ENCODE measurements at regions not wholly inside any gene's neighbourhood (a gene's known extent, or its start where the extent isn't known, plus 50 kb on each side); places are given as distances from the start of the nearest gene placed in this dataset.

DNA sequence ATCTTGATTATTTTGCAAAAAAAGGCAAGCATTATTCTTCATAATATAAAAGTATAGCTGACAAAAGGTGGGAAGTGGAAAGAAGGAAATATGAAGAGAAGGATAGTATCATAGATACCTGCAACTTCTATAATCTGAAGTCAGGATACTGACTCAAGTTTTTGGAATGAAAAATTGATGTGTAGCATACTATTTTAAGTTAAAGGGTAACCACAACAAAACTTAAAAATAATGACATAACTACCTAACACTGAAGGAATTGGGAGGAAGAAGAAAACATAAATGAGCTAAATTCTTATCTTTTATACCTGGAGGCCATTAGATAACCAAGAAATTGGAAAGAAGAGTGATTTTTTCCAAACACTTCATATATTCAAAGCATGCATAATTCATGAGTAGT is 51.8 kb upstream of the TLE1 start:
- DNase-seq (ENCODE audit: low read depth in 2 of 2): no peak

DNA sequence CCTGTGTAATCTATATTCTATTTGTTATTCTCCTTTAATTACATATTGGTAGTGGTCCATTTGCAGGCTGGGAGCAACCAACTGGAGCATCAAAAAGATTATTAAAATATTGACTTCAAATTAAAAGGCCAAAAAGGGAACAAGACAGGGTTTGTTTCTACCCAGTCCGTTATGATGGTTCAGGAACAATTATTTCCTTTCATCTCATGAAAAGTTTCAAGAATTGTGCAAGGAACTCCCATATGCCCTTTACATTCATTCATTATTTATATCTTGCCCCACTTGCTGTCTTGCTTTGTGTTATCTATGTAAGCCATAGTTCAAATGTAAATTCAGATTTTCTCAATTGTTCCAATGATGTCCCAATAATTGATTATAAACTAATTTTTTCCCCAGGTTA is 58.7 kb upstream of the TLE1 start:
- DNase-seq (ENCODE audit: low read depth in 2 of 2): no peak

DNA sequence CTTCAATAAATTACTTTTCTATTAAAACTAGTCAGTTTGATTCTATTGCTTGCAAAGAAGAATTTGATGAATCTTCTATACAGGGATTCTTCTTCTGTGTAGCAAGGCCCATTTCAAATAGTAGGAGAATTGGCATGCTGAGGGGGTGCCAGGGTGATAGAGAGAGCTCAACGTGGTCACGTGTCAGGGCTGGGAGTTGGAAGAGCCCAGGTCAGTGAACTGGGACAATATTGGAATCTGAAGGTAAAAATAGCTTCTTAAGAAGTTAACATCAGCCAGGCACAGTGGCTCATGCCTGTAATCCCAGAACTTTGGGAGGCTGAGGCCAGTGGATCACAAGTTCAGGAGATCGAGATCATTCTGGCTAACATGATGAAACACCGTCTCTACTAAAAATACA is 64.1 kb upstream of the TLE1 start:
- no peak for DNase-seq (ENCODE audit: low read depth in 2 of 2)

DNA sequence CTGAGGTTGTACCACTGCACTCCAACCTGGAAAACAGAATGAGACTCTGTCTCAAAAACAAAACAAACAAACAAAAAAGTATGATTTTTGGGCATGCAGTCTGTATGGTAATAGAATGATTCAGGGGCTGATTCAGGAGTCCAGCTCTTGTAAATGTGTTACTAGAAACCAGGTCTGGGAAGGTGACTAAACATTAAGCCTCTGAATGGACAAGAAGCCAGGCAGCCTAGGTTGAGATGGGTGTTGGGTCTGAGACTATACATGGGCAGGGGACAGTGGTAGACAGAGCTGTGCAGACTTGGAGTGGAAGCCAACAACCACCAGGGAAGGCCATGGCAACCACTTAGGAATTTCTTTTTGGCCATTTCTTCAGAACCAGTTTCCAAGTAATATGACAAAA is 64.9 kb upstream of the TLE1 start:
- no peak for DNase-seq (ENCODE audit: low read depth in 2 of 2)

DNA sequence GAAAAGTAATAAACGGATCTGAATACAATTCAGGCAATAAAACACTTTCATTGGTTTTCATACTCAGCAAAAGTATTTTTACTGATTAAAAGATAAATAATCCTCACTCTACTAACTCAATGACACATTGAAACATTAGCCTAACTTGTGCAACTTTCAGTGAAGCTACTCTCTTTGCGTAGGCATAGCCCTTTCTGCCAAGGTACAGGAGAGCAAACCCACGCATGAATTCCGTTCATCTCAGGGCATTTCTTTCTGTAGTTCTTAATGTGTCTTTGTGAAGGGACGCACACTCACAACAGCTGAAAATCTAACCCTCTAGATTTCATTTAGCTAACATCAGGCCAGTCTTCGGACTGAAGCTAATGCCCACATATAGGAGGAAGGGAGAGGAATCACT is 66.4 kb upstream of the TLE1 start:
- no peak for DNase-seq (ENCODE audit: low read depth in 2 of 2)

DNA sequence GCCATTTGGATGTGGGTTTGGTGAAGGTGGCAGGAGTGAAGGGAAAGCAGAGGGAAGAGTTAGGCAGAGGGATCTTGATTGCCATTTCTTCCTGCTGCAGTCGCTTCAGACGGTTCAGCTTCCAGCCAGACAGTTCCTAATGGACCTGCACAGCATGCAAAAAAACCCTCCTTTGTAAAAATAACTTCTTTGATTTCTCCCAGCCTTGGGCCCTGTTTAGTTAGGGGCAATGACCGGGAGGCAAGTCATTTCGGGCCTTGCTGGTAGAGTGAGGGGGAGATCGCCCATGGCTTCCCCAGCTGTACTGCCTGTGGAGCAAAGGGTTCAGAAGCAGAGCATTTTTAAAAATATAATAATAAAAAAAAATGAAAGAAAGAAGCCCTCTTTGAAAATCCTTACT is 67.2 kb upstream of the TLE1 start:
- no peak for DNase-seq (ENCODE audit: low read depth in 2 of 2)

DNA sequence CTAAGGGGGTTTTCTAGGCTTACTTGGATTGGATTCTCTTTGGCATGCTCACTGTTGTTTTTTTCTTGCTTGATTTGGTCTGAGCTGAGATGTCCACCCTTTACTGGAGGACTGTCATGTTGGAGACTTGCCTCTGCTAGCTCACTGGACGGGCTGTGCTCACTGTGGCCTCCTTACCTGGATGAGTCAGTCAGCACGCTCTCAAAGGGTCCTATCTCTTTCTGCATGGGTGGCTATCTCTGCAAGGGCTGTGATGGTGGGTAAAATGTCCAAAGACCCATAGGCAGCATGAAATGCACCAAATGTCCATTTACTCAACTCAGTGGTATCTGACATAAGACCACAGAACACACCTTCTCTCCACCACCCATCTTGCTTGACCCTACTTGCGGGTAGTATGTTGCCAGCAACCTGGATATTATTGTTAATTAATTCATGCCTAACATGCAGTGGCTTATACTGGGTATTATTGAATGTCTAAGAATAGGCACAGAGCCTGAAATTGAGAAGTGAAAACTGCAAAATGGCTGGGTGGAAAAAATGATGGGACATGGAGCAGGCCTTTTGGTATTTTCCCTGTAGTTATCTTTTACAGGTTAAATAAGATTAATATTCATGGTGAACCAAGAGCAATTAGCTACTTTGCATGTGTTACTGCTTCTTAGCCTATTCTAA is 68.9 kb upstream of the TLE1 start:
- no peak for DNase-seq (ENCODE audit: low read depth in 2 of 2)

DNA sequence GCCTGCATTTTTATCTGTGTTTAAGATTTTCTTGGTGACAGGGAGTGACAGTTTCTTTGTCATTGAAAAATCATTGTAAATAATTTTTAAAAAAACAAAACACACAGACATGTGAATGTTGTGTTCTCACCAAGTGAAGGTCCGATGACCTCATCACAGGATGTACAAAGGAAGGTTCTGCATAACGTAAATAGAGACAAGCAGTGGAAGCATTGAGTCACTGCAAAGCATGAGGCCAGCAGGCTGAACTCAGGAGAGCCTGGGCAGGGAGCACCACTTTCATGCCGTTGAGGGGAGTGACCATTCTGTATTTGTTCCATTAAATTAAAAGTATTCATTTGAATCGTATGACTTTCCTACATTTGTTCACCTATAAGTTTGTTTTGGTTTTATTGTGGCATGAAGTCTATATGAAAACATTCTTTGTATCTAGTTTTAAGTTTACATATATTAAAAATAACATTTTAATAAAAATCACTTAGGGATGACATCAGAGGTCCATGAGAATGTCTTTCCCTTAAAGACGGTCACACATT is 70.4 kb upstream of the TLE1 start:
- peak; percentile 98 to 99 for DNase-seq (ENCODE audit: low read depth in 2 of 2)

DNA sequence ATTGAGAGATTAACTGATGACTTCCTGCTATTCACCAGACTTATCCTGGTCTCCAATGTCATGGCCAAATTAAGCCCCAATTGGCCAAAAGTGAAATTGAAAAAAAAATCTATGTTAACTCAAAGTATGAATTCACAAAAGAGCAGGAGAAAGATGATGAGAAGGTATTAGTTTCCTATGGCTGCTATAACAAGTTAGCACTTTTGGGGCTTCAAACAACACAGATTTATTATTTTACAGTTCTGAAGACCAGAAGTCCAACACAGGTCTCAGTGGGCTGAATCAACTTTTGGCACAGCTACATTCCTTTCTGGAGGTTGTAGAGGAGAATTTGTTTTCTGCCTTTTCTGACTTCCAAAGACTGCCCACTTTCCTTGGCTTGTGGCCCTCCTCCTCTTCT is 78.6 kb upstream of the TLE1 start:
- no peak for DNase-seq (ENCODE audit: low read depth in 2 of 2)

DNA sequence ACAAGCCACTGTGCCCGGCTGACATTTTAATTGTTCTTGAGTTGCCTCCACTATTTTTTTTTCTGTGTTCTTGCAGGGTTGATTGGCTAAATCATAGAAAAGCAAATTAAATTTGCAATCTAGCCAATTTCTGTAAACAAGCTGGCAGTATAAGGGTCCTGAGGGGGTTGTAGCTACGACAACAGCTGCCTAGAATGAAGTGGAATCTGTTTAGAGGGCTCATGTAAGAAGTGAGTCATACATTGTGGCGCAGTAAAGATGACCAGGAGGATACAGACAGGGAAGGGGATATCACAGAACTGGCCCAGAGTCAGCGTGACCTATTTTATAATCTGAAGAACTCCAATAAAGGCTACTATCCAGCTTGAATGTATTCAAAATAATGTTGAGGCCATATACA is 82.2 kb upstream of the TLE1 start:
- peak; percentile 79 to 87 for DNase-seq (ENCODE audit: low read depth in 2 of 2)

DNA sequence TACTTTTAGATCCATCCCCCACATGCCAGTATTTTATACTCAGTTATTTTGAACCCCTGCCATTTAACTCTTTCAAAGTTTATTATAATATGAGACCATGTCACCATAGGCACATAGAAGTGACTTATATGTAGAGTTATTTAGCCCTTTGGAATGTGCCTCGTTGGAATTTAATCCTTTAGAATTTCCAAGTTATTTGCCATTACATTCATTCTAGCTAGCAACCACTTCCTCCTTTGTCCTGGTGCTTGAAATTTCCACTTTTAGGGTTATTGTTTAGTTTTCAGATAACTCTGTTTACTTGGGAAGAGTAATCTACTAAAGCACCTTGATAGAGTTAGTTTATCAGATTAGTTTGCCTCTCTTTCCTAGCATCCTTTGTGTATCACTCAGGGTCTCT is 82.8 kb upstream of the TLE1 start:
- peak; percentile 18 to 30 for DNase-seq (ENCODE audit: low read depth in 2 of 2)

DNA sequence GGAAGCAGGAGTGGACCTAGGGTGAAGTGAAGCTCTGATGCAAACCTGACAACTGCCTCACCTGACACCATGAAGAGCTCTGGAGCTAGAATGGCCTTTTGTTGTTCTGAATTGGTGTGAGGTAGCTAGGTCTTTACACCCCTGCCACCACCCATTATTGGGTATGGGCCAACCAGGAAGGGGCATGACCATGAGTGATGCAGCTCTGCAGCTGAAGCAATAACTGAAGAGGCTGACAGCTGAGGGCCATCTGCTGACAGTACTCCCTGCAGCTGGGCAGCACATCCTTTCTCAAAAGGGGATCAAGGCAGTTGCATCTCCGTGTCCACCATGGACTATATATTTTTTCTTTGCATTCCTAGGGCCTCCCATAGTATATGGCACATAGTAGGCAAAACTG is 87.0 kb upstream of the TLE1 start:
- peak in 1 of 2 donors; percentile 7 for DNase-seq (ENCODE audit: low read depth in 2 of 2)

DNA sequence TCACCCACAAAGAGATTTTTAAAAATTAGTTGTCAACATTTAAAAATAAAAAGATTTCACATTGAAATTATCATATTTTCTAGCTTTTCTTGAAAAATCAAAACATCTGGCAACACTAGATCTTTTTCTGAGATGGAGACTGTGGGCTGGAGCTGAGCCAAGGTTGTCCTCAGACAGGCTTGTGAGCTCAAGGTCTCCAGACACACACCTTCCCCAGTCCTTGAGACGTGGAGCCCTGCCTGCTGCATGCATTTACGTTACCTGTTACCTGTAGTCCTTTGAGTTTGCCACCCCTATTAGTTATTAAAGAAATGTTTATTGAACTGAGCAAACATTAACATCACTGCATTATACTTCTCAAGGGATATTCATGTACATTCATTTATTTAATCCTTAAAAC is 87.5 kb upstream of the TLE1 start:
- no peak for DNase-seq (ENCODE audit: low read depth in 2 of 2)

DNA sequence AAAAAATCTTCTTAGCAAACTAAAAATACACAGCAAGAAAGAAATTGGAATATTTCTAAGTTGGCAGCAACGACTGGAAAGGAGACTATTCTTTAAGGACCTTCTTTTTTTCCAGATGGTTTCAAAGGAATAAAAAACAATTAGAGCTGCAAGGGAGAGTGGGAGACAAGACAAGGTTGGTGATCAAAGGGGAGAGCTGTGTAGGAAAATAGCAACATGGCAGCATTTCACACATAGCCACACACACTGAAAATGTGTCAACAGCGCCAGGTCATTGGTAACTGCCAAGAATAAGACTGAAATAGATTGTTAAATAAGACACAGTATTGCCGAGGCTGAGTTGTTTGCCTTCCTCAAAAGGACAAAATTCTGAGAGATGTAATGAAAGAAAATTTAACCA is 88.1 kb upstream of the TLE1 start:
- no peak for DNase-seq (ENCODE audit: low read depth in 2 of 2)

DNA sequence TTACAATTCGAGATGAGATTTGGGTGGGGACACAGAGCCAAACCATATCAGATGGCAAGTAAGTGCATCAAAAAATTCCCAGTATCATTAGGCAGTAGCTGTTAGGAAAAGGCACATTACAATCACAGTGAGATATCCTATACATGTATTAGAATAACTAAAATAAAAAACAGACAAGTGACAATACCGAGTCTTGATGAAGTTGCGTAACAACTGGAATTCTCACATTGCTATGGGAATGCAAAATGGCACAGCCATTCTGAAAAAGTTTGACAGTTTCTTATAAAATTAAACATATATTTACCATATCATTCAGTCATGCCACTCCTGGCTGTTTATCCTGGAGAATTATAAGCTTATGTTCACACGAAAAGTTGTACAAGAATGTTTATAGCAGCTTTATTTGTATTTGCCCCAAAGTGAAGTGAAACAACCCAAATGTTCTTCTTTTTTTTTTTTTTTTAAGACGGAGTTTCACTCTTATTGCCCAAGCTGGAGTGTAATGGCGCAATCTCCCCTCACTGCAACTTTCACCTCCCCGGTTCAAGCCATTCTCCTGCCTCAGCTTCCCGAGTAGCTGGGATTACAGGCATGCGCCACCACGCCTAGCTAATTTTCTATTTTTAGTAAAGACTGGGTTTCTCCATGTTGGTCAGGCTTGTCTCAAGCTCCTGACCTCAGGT is 93.1 kb upstream of the TLE1 start:
- no peak for DNase-seq (ENCODE audit: low read depth in 2 of 2)

DNA sequence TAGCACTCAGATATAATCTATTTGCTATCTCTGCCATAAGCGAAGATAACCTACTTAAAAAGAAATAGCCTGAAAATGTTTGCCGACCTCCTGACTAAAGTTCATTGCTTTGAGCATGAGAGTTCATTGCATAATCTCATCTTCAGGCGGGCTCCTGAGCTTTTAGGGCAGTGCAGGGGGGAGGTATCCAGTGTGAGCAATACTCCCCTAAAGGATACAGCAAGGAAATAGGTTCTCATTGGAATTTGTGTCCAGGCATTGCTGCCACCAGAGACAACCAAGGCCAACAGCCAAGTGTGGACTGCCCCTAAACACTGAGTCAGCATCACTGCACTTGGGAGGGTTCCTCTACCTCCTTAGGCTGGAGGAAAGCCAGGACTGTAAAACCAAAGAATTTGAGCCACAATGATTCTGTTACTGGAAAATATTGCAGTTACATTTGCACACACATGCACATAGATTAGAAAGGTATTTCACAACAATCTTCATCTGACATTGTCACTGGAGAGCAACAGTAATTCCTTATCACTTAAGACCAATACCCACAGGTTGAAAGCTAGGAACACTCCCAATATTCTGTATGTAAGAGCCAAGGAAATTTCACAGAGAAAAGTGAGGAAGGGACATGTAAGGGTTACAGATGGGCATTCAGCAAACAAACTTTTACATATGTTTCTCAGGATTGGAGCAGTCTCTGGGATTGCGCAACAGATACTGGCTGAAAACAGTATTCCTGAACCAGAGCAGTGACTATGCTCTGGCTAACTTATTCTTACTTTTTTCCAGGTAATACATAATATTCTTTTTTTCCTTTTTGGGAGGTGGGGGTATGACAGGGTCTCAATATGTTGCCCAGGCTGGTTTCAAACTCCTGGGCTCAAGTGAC is 98.6 kb upstream of the TLE1 start:
- peak in 1 of 2 donors; percentile 7 for DNase-seq (ENCODE audit: low read depth in 2 of 2)

DNA sequence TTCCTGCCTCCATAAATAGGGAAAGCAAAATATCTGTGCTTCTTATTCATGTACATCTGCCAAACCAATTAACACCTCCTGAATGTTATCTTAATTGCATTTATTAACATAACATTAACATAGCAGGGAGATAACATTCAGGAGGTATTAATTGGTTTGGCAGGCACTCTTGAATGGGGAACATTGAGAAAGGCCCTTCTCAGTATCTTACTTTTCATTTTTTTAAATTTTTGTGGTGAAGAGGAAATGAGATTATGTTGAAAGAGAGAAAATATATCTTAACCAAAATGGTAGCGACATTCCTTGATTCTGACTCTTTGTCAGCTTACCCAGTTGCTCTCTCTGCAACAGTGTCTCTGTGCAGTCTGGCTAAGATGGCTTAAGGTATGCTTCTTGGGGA is 100.4 kb upstream of the TLE1 start:
- DNase-seq (ENCODE audit: low read depth in 2 of 2): no peak

DNA sequence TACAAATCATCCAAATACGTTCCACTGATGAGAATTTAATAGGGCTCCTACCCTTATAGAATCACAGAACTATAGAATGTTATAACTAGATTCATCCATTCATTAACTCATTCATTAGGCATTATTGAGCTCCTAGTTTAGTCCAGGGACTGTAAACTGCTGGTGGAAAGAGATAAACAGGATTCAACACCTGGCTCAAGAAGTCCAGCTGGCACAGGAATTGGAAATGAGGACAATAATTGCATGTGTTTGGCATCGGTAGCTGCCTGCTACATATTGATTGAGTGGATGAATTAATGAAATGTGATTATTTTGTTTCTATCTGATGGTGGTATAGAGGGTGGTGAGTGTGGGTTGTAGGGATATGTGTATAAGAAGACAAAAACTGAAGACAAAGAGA is 100.8 kb upstream of the TLE1 start:
- DNase-seq (ENCODE audit: low read depth in 2 of 2): no peak

DNA sequence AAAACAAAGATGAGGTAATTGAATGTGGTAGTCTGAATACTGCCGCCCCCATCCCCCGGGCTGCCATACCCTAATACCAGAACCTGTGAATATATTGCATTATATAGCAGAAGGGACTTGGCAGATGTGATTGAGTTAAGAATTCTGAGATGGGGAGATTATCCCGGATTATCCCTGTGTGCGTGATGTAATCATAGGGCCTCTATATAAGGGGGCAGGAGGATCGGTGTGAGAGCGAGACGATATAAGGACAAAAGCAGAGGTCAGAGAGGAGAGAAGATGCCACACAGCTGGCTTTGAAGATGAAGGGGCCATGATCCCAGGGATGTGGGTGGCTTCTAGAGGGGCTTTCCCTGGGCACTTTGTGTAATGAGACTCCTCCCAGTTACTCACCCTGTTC is 101.7 kb upstream of the TLE1 start:
- DNase-seq (ENCODE audit: low read depth in 2 of 2): no peak

DNA sequence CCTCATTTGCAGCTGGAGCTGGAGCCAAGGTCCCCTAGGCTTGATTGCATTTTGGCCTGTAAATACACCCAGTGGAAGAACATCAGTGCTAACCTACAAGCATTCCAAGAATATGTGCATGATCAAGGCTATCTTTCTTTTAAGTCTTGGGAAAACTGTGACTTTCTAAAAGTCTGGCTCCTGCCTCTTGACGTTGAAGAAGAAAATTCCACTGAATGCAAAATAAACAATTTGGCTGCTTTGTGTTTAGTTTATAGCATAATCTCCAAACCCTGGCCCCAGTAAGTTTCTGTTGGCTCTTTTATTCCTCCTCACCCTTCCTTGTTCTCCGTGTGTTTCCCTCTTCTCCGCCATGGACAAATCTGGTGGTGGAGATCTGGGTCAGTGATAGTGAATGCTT is 109.3 kb upstream of the TLE1 start:
- DNase-seq (ENCODE audit: low read depth in 2 of 2): no peak

DNA sequence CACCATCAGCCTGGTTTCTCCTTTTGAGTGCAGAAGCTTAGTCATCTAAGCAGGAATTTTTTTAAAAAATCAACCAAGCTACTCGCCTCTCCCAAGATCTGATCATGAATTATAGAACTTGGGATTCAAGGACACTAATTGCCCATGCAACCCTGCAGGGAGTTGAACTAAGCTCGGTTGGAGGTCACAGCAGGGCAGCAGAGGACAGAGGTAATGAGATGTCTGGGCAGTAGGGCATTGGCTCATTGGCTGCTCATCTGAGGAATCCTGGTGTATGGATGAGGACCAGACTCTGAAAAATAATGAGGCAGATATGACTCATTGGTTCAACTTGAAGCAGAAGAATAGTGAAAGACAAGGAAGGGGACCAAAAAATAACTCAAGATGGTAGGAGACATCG is 111.8 kb upstream of the TLE1 start:
- no peak for DNase-seq (ENCODE audit: low read depth in 2 of 2)

DNA sequence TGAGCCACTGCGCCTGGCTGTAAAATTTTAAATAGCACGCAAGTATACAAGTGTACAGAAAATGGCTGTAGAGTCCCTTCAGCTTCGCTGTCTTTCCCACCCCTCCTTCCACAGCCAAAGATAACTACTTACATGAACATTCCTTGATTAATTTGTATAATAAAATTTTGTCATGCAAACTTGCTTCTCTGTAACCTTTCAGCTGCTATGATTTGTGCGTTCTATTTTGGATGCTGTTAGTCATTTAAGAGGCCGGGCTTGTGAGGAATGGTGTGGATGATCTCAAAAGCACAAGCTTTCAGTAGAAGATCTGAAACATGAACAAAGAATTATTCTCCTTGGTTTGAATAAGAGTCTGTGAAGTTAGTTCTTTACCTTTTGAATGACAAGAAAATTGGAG is 115.0 kb upstream of the TLE1 start:
- no peak for DNase-seq (ENCODE audit: low read depth in 2 of 2)
